RKO (cell line): ENCODE measurements at regions not wholly inside any gene's neighbourhood (a gene's known extent, or its start where the extent isn't known, plus 50 kb on each side); places are given as distances from the start of the nearest gene placed in this dataset.

Source experiments
- DNase-seq: peaks from one replicate; pipeline ENCODE4 v3.0.0-alpha.2; 2016; ENCODE audit warnings: low spot score

- no peak for DNase-seq
Observed at GRCh38 chr6:28707387-28708282, 182.0 kb downstream of the GPX5 start.

- no peak for DNase-seq
Observed at GRCh38 chr6:28709478-28710349, 184.0 kb downstream of the GPX5 start.

- DNase-seq = no peak
Observed at GRCh38 chr6:28710466-28711191, 184.9 kb downstream of the GPX5 start.

GRCh38 chr6:28711325-28711724, 185.6 kb downstream of the GPX5 start:
- no peak for DNase-seq

DNA sequence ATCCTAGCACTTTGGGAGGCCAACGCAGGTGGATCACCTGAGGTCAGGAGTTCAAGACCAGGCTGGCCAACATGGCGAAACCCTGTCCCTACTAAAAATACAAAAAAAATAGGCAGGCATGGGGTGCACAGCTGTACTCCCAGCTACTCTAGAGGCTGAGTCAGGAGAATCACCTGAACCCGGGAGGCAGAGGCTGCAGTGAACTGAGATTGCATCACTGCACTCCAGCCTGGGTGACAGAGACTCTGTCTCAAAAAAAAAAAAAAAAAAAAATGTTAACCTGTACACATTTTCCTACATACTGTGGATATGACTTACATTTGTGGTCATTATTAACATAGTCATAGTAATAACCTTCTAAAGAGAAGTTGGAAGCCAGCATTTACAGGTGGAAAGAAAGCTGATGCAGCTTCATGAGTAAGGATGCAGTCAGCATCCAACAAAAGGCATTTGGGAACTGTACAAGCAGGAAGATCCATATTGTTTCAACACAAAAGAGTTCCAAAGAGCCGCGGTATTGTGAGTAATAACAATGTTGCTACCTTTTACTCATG, 186.2 kb downstream of the GPX5 start:
- peak; percentile 88 for DNase-seq

DNA sequence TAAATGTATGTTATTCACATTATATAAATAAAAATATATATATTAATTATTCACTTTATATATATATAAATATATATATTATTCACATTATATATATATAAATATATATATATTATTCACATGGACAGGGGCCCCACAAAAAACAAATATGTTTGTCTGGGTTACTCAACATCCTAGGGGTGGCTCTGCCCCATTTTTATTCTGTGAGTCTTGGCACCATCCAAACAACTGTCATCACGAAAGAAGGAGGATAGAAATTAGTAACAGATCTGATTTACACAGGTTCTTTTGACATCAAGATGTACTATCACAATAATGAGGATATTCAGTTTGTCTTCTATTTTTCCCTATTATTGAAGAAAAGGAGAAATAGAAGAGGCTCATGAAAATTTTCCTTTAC, 187.3 kb downstream of the GPX5 start:
- DNase-seq = no peak

DNA sequence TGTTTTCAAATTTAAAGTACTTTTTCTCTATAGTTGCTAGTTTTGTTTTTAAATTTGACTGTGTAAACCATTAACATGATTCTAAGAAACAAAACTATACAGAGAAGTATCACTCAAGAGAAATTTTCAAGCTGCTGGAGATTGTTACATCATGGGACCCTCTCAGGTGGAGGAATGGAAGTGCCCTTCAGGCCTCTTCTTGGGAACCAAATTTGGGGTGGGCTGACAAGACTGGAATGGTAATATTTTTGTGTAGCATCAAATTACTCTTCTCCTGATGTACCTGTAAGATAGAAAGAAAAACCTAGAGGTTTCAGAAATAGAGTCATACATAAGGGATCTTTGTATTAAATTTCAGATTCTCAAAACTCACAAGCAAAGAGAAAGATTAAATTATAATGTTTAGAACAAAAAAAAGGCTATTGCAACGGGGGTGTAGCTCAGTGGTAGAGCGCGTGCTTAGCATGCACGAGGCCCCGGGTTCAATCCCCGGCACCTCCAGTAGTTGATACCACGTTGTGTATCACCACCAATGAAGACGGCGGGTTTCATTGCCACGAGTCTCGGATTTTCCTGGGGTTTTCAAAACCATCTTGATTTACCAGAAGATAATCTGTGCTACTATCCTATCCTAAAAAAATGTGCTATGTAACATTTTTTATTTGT, 193.7 kb downstream of the GPX5 start:
- peak; percentile 75 for DNase-seq

- no peak for DNase-seq
Observed at GRCh38 chr6:28720357-28721231, 194.9 kb downstream of the GPX5 start.

GRCh38 chr6:28721372-28721771, 195.7 kb downstream of the GPX5 start:
- DNase-seq = no peak

DNA sequence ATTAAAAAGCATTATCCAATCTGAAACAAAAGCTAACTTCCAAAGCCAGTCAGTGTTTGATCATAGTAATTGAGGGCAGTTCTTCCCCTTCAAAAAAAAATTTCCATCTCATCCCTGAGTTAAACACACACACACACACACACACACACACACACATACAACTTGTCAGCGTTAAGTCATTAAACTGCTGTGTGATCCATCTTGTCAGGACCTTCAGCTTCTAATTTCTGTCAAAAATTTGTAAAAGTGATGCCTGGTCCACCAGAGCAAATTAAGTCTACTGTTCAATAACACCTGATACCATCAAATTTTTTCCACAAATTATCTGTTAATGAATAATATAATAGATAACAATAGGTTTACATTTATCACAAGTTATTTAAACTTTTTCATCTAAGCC, 198.7 kb downstream of the GPX5 start:
- DNase-seq = no peak

DNA sequence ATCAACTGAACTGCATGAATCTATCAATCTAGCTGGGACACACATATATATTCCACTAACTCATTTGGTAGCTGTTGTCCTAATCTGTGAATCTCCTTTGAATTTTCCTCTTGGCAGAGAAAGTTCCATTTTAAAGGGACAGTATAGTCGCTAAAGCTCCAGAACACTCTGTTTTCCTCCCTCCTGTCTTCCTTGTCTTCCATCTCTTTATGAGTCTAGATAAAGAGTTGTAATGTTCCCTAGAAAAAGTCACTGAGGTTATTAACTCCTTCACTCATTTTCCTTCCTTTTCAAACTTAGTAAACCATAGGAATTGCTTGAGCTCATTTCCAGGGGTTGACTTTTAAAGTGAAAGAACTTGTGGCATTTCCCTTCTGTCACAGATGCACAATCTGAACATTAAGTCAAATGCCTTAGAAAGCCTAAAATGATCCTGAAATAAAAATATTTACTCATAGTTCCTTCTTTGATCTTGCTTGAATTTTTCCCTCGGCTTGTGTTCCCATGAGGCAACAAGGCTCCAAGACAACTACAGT, 198.4 kb downstream of the TRIM27 start:
- no peak for DNase-seq

DNA sequence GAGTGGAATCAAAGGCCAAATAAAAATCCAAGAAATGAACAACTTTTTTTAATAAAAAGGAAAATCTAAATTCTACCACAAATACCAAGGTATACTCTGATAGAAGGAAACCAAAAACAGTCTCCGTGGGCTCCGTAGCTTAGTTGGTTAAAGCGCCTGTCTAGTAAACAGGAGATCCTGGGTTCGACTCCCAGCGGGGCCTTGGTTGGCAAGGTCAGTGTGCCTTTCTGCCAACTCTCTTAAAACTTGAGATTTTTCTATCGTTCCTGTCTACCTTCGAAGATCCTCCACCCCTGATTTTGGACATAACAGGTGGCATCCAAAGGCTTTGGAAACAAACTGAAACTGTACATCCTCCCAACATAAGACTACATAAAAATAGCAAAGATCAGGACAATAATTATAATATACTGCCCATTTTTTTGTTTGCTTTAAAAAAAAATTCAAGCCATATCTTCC, 197.9 kb downstream of the TRIM27 start:
- DNase-seq = peak; percentile 64

DNA sequence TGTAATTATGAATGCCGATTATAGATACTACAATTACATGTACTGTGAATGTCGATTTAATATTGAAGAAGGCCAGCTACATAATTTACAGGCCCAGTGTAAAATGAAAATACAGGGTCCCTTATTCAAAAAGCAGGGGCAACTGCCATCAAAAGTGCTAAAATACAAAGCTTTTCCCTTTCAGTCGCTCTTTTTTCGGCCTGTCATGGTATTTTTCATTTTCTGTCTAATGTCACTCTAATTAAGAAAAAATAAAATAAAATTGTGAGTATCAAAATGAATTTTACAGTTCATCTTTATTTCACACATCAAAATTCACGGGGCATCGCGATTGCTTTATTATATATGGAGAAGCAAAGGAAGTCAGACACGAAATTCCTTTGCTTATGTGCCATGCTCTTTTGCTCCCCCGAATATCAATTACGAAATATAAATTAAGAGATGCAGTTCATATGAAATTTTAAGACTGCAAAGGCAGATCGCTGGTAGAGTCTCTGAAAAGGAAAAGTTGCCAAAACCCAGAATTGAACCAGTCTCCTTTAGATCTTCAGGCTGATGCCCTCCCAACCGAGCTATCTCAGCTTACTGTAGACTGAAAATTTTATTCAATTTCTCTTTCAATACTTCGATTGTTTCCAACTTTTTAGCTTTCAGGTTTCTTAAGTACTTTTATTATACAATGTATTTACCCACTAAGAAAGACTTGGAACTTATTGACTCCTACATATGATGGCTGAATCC, 197.0 kb downstream of the TRIM27 start:
- DNase-seq = no peak

GRCh38 chr6:28727559-28728211, 196.1 kb downstream of the TRIM27 start:
- DNase-seq = no peak

- DNase-seq = no peak
Observed at GRCh38 chr6:28729501-28730402, 194.0 kb downstream of the TRIM27 start.

GRCh38 chr6:28732052-28732451, 191.7 kb downstream of the TRIM27 start:
- DNase-seq = no peak

GRCh38 chr6:28734443-28734959, 189.3 kb downstream of the TRIM27 start:
- DNase-seq = no peak

DNA sequence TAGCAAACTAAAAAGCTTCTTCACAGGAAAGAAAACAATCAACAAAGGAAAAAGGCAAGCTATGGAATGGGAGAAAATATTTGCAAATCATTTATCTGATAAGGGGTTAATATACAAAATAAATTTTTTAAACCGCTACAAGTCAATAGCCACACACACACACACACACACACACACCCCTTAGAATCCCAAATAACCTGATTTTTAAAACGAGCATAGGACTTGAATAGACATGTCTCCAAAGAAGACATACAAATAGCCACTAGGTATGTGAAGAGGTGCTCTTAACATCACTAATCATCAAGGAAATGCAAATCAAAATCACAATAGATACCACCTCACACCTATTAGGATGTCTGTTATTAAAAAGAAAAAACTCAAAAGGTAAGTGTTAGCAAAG, 187.7 kb downstream of the TRIM27 start:
- DNase-seq = no peak
